CD14-positive monocyte (primary cell): ENCODE measurements at regions not wholly inside any gene's neighbourhood (a gene's known extent, or its start where the extent isn't known, plus 50 kb on each side); places are given as distances from the start of the nearest gene placed in this dataset.

ENCODE experiments used
- DNase-seq, 3 donors: peaks; one replicate each; pipeline ENCODE4 v3.0.0-alpha.2; 2011 to 2022
- H2AFZ ChIP-seq: 2 replicates; pipeline ENCODE4 v1.6.0; 2012; ENCODE audit warnings: mild to moderate bottlenecking, low read depth, low read length, inconsistent platforms; ENCODE audit not compliant: insufficient read depth, poor library complexity, severe bottlenecking
- H3K27ac ChIP-seq, 2 donors: 1 replicate in 1 of 2; 2 replicates in 1 of 2; pipeline ENCODE4 v1.5.1; 2012 to 2013; ENCODE audit warnings: low read length in 2 of 2, control low read depth in 1 of 2, inconsistent platforms in 1 of 2, low read depth in 1 of 2, mild to moderate bottlenecking in 1 of 2
- H3K27me3 ChIP-seq, 2 donors: one replicate each; pipeline versions ENCODE4 v1.6.0 to v1.6.1; 2011 to 2013; ENCODE audit warnings: low read length in 2 of 2; ENCODE audit not compliant: control insufficient read depth in 2 of 2, insufficient read depth in 2 of 2
- H3K36me3 ChIP-seq, 2 donors: replicated peaks in 1 of 2; 1 replicate in 1 of 2; 2 replicates in 1 of 2; pipeline versions ENCODE4 v1.5.1 to v1.6.1; 2012 to 2013; ENCODE audit warnings: low read length in 2 of 2, control low read depth in 1 of 2, inconsistent platforms in 1 of 2, mild to moderate bottlenecking in 1 of 2; ENCODE audit not compliant: insufficient read depth in 2 of 2, control insufficient read depth in 1 of 2
- H3K4me1 ChIP-seq, 2 donors: 1 replicate in 1 of 2; 2 replicates in 1 of 2; pipeline versions ENCODE4 v1.5.1 to v1.6.1; 2012 to 2013; ENCODE audit warnings: low read length in 2 of 2, control low read depth in 1 of 2, inconsistent platforms in 1 of 2, mild to moderate bottlenecking in 1 of 2, moderate library complexity in 1 of 2; ENCODE audit not compliant: insufficient read depth in 2 of 2, control insufficient read depth in 1 of 2
- H3K4me2 ChIP-seq: replicated peaks from 2 replicates; pipeline ENCODE3; 2012; ENCODE audit warnings: low read length, moderate library complexity, mild to moderate bottlenecking; ENCODE audit not compliant: poor library complexity, severe bottlenecking; ENCODE audit errors: extremely low read depth
- H3K4me3 ChIP-seq, 3 experiments: fragments of 200-600 bp in 1 of 3; sonication (generic) in 1 of 3; replicated peaks in 1 of 3; 1 replicate in 2 of 3; 2 replicates in 1 of 3; pipeline ENCODE4 v1.5.1; 2011 to 2013; ENCODE audit warnings: low read length in 3 of 3, mild to moderate bottlenecking in 3 of 3, control low read depth in 2 of 3, low read depth in 2 of 3, inconsistent platforms in 1 of 3, moderate library complexity in 1 of 3
- H3K79me2 ChIP-seq: 2 replicates; pipeline ENCODE4 v1.6.0; 2012; ENCODE audit warnings: mild to moderate bottlenecking, control low read depth, inconsistent platforms, low read length, moderate library complexity; ENCODE audit not compliant: insufficient read depth
- H3K9ac ChIP-seq: 2 replicates; pipeline ENCODE4 v1.6.0; 2017; ENCODE audit warnings: low read length, mild to moderate bottlenecking; ENCODE audit not compliant: insufficient read depth, poor library complexity, severe bottlenecking
- H3K9me3 ChIP-seq, 2 donors: replicated peaks in 1 of 2; 1 replicate in 1 of 2; 2 replicates in 1 of 2; pipeline versions ENCODE4 v1.5.1 to v1.6.1; 2012 to 2013; ENCODE audit warnings: low read length in 2 of 2, control low read depth in 1 of 2; ENCODE audit not compliant: control insufficient read depth in 1 of 2, insufficient read depth in 1 of 2
- H4K20me1 ChIP-seq: 2 replicates; pipeline ENCODE4 v1.6.0; 2012; ENCODE audit warnings: mild to moderate bottlenecking, low read length, control low read depth, moderate library complexity; ENCODE audit not compliant: insufficient read depth
- H3K27ac Mint-ChIP-seq, 7 donors: one replicate each; pipeline ENCODE4 v1.8.0; 2020; ENCODE audit warnings: mild to moderate bottlenecking in 7 of 7, mixed read lengths in 7 of 7, moderate library complexity in 6 of 7, inconsistent platforms in 2 of 7
- H3K27me3 Mint-ChIP-seq, 3 donors: one replicate each; pipeline ENCODE4 v1.8.0; 2021 to 2022; ENCODE audit warnings: low read depth in 3 of 3, mild to moderate bottlenecking in 3 of 3, mixed read lengths in 3 of 3, moderate library complexity in 3 of 3, inconsistent platforms in 1 of 3
- H3K36me3 Mint-ChIP-seq, 2 donors: one replicate each; pipeline ENCODE4 v1.8.0; 2020; ENCODE audit warnings: mixed read lengths in 2 of 2, inconsistent platforms in 1 of 2, mild to moderate bottlenecking in 1 of 2
- H3K4me1 Mint-ChIP-seq: one replicate; pipeline ENCODE4 v1.8.0; 2020; ENCODE audit warnings: mild to moderate bottlenecking, mixed read lengths
- H3K4me3 Mint-ChIP-seq, 2 donors: one replicate each; pipeline ENCODE4 v1.8.0; 2020; ENCODE audit warnings: mild to moderate bottlenecking in 2 of 2, mixed read lengths in 2 of 2, moderate library complexity in 1 of 2
- H3K9me3 Mint-ChIP-seq, 7 donors: one replicate each; pipeline ENCODE4 v1.8.0; 2020 to 2022; ENCODE audit warnings: mixed read lengths in 7 of 7, mild to moderate bottlenecking in 6 of 7, moderate library complexity in 6 of 7, inconsistent platforms in 2 of 7
- WGBS: methylation state at CpG from one replicate; pipeline ENCODE4 v1.1.5; 2013; ENCODE audit warnings: missing lambda C conversion rate; ENCODE audit not compliant: insufficient coverage; 5-methylcytosine and 5-hydroxymethylcytosine counted together
- intact Hi-C, 2 donors: fragments of 100-400 bp; cut with micrococcal nuclease; formaldehyde crosslinking; loops; one replicate each; pipeline versions ENCODE4 v1.15.0 to v1.15.1; 2023
- TF ChIP-seq, protein P1 (sequence below): fragments of 200-600 bp; IDR thresholded peaks from one replicate; pipeline ENCODE4 v1.8.0; 2022; ENCODE audit warnings: antibody characterized with exemption, mild to moderate bottlenecking

DNA sequence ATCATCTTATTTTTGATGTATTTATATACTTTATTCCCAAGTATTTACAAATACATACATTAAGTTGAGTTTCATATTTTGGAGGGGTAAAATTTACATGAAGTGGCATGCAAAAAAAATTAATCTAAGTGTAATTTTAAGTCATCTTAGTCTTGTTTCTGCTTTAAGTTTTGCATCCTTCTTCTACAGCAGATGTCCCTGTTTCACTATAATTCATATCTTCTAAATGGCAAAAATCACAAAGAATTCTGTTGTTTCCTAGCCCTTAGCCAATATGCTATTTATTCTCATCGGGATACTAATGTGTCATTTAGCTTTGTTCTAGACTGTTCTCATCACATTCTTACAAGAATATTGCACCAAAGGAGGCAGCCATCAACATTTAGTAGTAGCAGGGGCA is 831.9 kb downstream of the GBE1 start:
- H3K27ac ChIP-seq = no peak overlapping the region
- H3K27me3 ChIP-seq = no peaks in the 10 kb centered on the region
- Mint-ChIP-seq H3K4me1 (no peaks in the 10 kb centered on the region), H3K27ac (no peak overlapping the region), H3K9me3 (peaks cover 4 to 16% (median 7%) of the 10 kb centered on the region in 7 donors), H3K36me3 (no peaks in the 10 kb centered on the region), H3K4me3 (no peak overlapping the region), H3K27me3 (no peaks in the 10 kb centered on the region)
- peaks cover 3 to 14% of the 10 kb centered on the region in 2 donors for H3K9me3 ChIP-seq
- DNase-seq = no peak
- intact Hi-C loops = no loop called here
- no peak overlapping the region for H3K4me3 ChIP-seq
- TF ChIP-seq, protein P1, sequence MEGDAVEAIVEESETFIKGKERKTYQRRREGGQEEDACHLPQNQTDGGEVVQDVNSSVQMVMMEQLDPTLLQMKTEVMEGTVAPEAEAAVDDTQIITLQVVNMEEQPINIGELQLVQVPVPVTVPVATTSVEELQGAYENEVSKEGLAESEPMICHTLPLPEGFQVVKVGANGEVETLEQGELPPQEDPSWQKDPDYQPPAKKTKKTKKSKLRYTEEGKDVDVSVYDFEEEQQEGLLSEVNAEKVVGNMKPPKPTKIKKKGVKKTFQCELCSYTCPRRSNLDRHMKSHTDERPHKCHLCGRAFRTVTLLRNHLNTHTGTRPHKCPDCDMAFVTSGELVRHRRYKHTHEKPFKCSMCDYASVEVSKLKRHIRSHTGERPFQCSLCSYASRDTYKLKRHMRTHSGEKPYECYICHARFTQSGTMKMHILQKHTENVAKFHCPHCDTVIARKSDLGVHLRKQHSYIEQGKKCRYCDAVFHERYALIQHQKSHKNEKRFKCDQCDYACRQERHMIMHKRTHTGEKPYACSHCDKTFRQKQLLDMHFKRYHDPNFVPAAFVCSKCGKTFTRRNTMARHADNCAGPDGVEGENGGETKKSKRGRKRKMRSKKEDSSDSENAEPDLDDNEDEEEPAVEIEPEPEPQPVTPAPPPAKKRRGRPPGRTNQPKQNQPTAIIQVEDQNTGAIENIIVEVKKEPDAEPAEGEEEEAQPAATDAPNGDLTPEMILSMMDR = no peak
- no peak overlapping the region for H3K9ac ChIP-seq
- 100% methylated on average over 1 of the region's 1 CpG for WGBS
- no peaks in the 10 kb centered on the region for H4K20me1 ChIP-seq
- H3K4me1 ChIP-seq = no peaks in the 10 kb centered on the region
- H2AFZ ChIP-seq = no peak overlapping the region
- H3K36me3 ChIP-seq = no peaks in the 10 kb centered on the region
- H3K79me2 ChIP-seq = no peaks in the 10 kb centered on the region
- H3K4me2 ChIP-seq = no peak overlapping the region

DNA sequence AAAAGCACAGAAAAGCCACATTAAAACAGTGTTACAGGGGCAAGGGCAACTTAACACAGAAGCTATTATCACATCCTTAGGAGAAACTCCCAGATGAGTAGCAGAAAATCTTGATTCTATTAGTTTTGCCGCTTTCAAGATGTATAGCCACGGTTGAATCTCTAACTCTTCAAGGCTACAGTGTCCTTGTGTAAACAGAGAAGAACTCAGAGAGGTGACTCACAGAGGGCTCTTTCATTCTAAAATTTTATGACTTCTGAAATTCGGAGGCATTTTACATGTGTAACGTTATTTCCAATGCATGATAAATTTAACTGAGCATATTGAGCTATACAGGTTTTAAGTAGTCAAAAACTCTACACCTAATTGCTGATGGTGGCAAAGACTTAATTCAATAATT is 846.6 kb downstream of the GBE1 start:
- no peak overlapping the region for H3K4me2 ChIP-seq
- no peaks in the 10 kb centered on the region for H4K20me1 ChIP-seq
- no peak overlapping the region for H2AFZ ChIP-seq
- Mint-ChIP-seq H3K4me1 (no peaks in the 10 kb centered on the region), H3K9me3 (peaks cover 0 to 3% (median 0%) of the 10 kb centered on the region in 7 donors), H3K4me3 (no peak overlapping the region), H3K27ac (no peak overlapping the region), H3K27me3 (no peaks in the 10 kb centered on the region), H3K36me3 (no peaks in the 10 kb centered on the region)
- no peak overlapping the region for H3K4me3 ChIP-seq
- H3K27ac ChIP-seq = no peak overlapping the region
- no CpG with 5 or more reads among the region's 4 CpGs for WGBS
- no peaks in the 10 kb centered on the region for H3K4me1 ChIP-seq
- H3K79me2 ChIP-seq = no peaks in the 10 kb centered on the region
- no peaks in the 10 kb centered on the region for H3K27me3 ChIP-seq
- no peaks in the 10 kb centered on the region for H3K36me3 ChIP-seq
- no peak overlapping the region for H3K9ac ChIP-seq
- DNase-seq = no peak
- intact Hi-C loops = no loop called here
- H3K9me3 ChIP-seq = no peaks in the 10 kb centered on the region
- TF ChIP-seq, protein P1 = no peak
